GM23338 (cell line): ENCODE measurements at regions not wholly inside any gene's neighbourhood (a gene's known extent, or its start where the extent isn't known, plus 50 kb on each side); places are given as distances from the start of the nearest gene placed in this dataset.

Experiments
- ATAC-seq: fragments of 200-7000 bp; cut with Tn5 transposase; 3 replicates; pipeline ENCODE4 v1.9.1; 2020
- DNase-seq: peaks from one replicate; pipeline ENCODE4 v3.0.0-alpha.2; 2015; ENCODE audit warnings: low spot score
- H2AFZ ChIP-seq: fragments of 200-600 bp; sonication (generic); 2 replicates; pipeline ENCODE4 v1.8.0; 2016; ENCODE audit warnings: antibody characterized with exemption, mild to moderate bottlenecking, moderate library complexity
- H3F3A ChIP-seq: fragments of 200-600 bp; sonication (generic); replicated peaks from 2 replicates; pipeline ENCODE4 v1.8.0; 2017; ENCODE audit warnings: antibody characterized with exemption, mixed run types, low read depth
- H3K27ac ChIP-seq: fragments of 200-600 bp; sonication (generic); 2 replicates; pipeline ENCODE4 v1.6.1; 2016; ENCODE audit warnings: low read depth
- H3K27me3 ChIP-seq: fragments of 200-600 bp; sonication (generic); 2 replicates; pipeline ENCODE4 v1.8.0; 2016; ENCODE audit warnings: mild to moderate bottlenecking, mixed run types, moderate library complexity; ENCODE audit not compliant: insufficient read depth
- H3K36me3 ChIP-seq: fragments of 200-600 bp; sonication (generic); 2 replicates; pipeline ENCODE4 v1.8.0; 2016; ENCODE audit warnings: mild to moderate bottlenecking; ENCODE audit not compliant: insufficient read depth
- H3K4me1 ChIP-seq: fragments of 200-600 bp; sonication (generic); 2 replicates; pipeline ENCODE4 v1.8.0; 2016; ENCODE audit warnings: mild to moderate bottlenecking, moderate library complexity; ENCODE audit not compliant: insufficient read depth
- H3K4me2 ChIP-seq: fragments of 200-600 bp; sonication (generic); 2 replicates; pipeline ENCODE4 v1.7.1; 2017; ENCODE audit warnings: mixed run types
- H3K4me3 ChIP-seq: fragments of 200-600 bp; sonication (generic); 2 replicates; pipeline ENCODE4 v1.6.1; 2016; ENCODE audit warnings: mixed run types
- H3K79me2 ChIP-seq: fragments of 200-600 bp; sonication (generic); replicated peaks from 2 replicates; pipeline ENCODE4 v1.8.0; 2017; ENCODE audit warnings: mild to moderate bottlenecking; ENCODE audit not compliant: insufficient read depth
- H3K9me2 ChIP-seq: fragments of 200-600 bp; sonication (generic); 2 replicates; pipeline ENCODE4 v1.8.0; 2017; ENCODE audit not compliant: insufficient read depth
- H4K20me1 ChIP-seq: fragments of 200-600 bp; sonication (generic); replicated peaks from 2 replicates; pipeline ENCODE4 v1.8.0; 2017; ENCODE audit warnings: mild to moderate bottlenecking; ENCODE audit not compliant: insufficient read depth
- H3K27ac Mint-ChIP-seq: 2 replicates; pipeline ENCODE4 v1.8.0; 2020; ENCODE audit warnings: inconsistent platforms, mild to moderate bottlenecking, moderate library complexity, mixed read lengths
- H3K27me3 Mint-ChIP-seq: 3 replicates; pipeline ENCODE4 v1.8.0; 2022; ENCODE audit warnings: low read depth, mild to moderate bottlenecking, moderate library complexity, mixed read lengths, inconsistent platforms; ENCODE audit not compliant: insufficient read depth, poor library complexity
- H3K36me3 Mint-ChIP-seq: 3 replicates; pipeline ENCODE4 v1.8.0; 2021; ENCODE audit warnings: low read depth, mild to moderate bottlenecking, inconsistent platforms, moderate library complexity, mixed read lengths
- H3K4me1 Mint-ChIP-seq: 3 replicates; pipeline ENCODE4 v1.8.0; 2020; ENCODE audit warnings: mild to moderate bottlenecking, inconsistent platforms, mixed read lengths
- H3K4me3 Mint-ChIP-seq: 3 replicates; pipeline ENCODE4 v1.8.0; 2021; ENCODE audit warnings: moderate library complexity, mild to moderate bottlenecking, inconsistent platforms, mixed read lengths
- H3K9me3 Mint-ChIP-seq: 3 replicates; pipeline ENCODE4 v1.8.0; 2020; ENCODE audit warnings: moderate library complexity, mild to moderate bottlenecking, inconsistent platforms, mixed read lengths
- CTCF ChIP-seq, 2 experiments: fragments of 200-600 bp in 1 of 2; sonication (generic) in 1 of 2; conservative IDR thresholded peaks; 2 replicates each; pipeline versions ENCODE4 v1.5.1 to v1.6.1; 2016 to 2017; ENCODE audit warnings: antibody characterized with exemption in 2 of 2, low read depth in 2 of 2, mild to moderate bottlenecking in 2 of 2, moderate library complexity in 1 of 2
- EZH2phosphoT487 ChIP-seq: fragments of 200-600 bp; sonication (generic); IDR thresholded peaks from one replicate; pipeline ENCODE4 v1.8.1; 2018; ENCODE audit warnings: antibody characterized with exemption; ENCODE audit not compliant: unreplicated experiment
- NANOG ChIP-seq: IDR thresholded peaks from 2 replicates; pipeline ENCODE4 v1.6.1; 2016; ENCODE audit warnings: antibody characterized with exemption, borderline replicate concordance
- POLR2AphosphoS5 ChIP-seq: IDR thresholded peaks from 2 replicates; pipeline ENCODE4 v1.6.1; 2016; ENCODE audit warnings: antibody characterized with exemption, low read depth
- REST ChIP-seq: IDR thresholded peaks from one replicate; pipeline ENCODE4 v1.6.1; 2018; ENCODE audit warnings: antibody characterized with exemption; ENCODE audit not compliant: unreplicated experiment
- STAT1 ChIP-seq: IDR thresholded peaks from one replicate; pipeline ENCODE4 v1.6.1; 2016; ENCODE audit warnings: antibody characterized with exemption; ENCODE audit not compliant: unreplicated experiment
- ZNF462 ChIP-seq: fragments of 250-450 bp; sonication (Bioruptor Pico); IDR thresholded peaks from 2 replicates; pipeline ENCODE4 v1.5.0; 2020; ENCODE audit warnings: mild to moderate bottlenecking, moderate library complexity

- peak; percentile 67 for ATAC-seq
- no peak overlapping the region for H3K27ac Mint-ChIP-seq
- H3K4me2 ChIP-seq = peak overlapping the region; percentile 49; the same call in 1 of the 2 replicates
Measured at GRCh38 chr18:51668607-51669006, 471.1 kb upstream of the MEX3C start.

GRCh38 chr18:51686590-51686989, 489.1 kb upstream of the MEX3C start:
- ATAC-seq (no peak), DNase-seq (no peak)
- Histone ChIP-seq H3K36me3 (no peaks in the 10 kb centered on the region; the same call in 1 of the 2 replicates), H3K79me2 (no peaks in the 10 kb centered on the region), H3K9me2 (peaks cover 5% of the 10 kb centered on the region; the same call in 1 of the 2 replicates), H2AFZ (no peak overlapping the region), H3K27me3 (no peaks in the 10 kb centered on the region), H3K4me1 (no peaks in the 10 kb centered on the region), H3K27ac (no peak overlapping the region), H3K4me2 (no peak overlapping the region), H3K4me3 (no peak overlapping the region), H3F3A (no peaks in the 10 kb centered on the region), H4K20me1 (no peaks in the 10 kb centered on the region)
- no peaks in the 10 kb centered on the region; the same call in 2 of the 3 replicates for H3K36me3 Mint-ChIP-seq
- no peaks in the 10 kb centered on the region for H3K4me1 Mint-ChIP-seq
- no peak overlapping the region for H3K27ac Mint-ChIP-seq
- peaks cover 4% of the 10 kb centered on the region; the same call in 1 of the 3 replicates for H3K9me3 Mint-ChIP-seq
- no peak overlapping the region for H3K4me3 Mint-ChIP-seq
- H3K27me3 Mint-ChIP-seq = no peaks in the 10 kb centered on the region
- TF ChIP-seq ZNF462 (CRISPR knock-in tag) = no peak
- TF ChIP-seq STAT1 = no peak
- no peak for TF ChIP-seq POLR2AphosphoS5
- no peak for TF ChIP-seq EZH2phosphoT487
- TF ChIP-seq NANOG = no peak
- TF ChIP-seq REST = no peak

More at GRCh38 chr18:51668607-51669006, 471.1 kb upstream of the MEX3C start:
- 0 out of 3 replicates have a peak overlapping the region, but pooled peaks have one; percentile 20 for H3K4me3 Mint-ChIP-seq
- Histone ChIP-seq H3K79me2 (no peaks in the 10 kb centered on the region), H2AFZ (no peak overlapping the region; the same call in 1 of the 2 replicates), H3K27ac (no peak overlapping the region), H3K36me3 (no peaks in the 10 kb centered on the region), H3K27me3 (no peaks in the 10 kb centered on the region), H3K9me2 (no peaks in the 10 kb centered on the region), H4K20me1 (no peaks in the 10 kb centered on the region), H3K4me1 (peaks cover 4% of the 10 kb centered on the region), H3K4me3 (no peak overlapping the region), H3F3A (no peaks in the 10 kb centered on the region)
- TF ChIP-seq CTCF (conservative IDR thresholded peaks at IDR 0.05; ENCODE audit: low read depth in 2 of 2) = peak in 1 of 2 experiments; percentile 45; a peak in 2 of 4 replicates
- TF ChIP-seq EZH2phosphoT487 = no peak
- DNase-seq = peak; percentile 12
- peaks cover 5% of the 10 kb centered on the region; the same call in 2 of the 3 replicates for H3K4me1 Mint-ChIP-seq
- H3K27me3 Mint-ChIP-seq = peaks cover 4% of the 10 kb centered on the region
- peaks cover 13% of the 10 kb centered on the region; the same call in 2 of the 3 replicates for H3K36me3 Mint-ChIP-seq
- H3K9me3 Mint-ChIP-seq = peaks cover 12% of the 10 kb centered on the region
